H1 (cell line): ENCODE measurements at regions not wholly inside any gene's neighbourhood (a gene's known extent, or its start where the extent isn't known, plus 50 kb on each side); places are given as distances from the start of the nearest gene placed in this dataset.

Source experiments
- CTCF ChIA-PET: fragments of 300-600 bp; sonication (Branson Sonifier 250); formaldehyde crosslinking; loops from one replicate; lab custom pipeline; 2021; ENCODE audit not compliant: partially characterized antibody; lab: Charles Lee
- POLR2A ChIA-PET: fragments of 300-600 bp; sonication (Branson Sonifier 250); formaldehyde crosslinking; loops from one replicate; lab custom pipeline; 2021; ENCODE audit warnings: inconsistent platforms; ENCODE audit not compliant: partially characterized antibody; lab: Charles Lee
- DNase-seq, 2 experiments: peaks; one replicate each; pipeline versions ENCODE4 v3.0.0 to v3.0.0-alpha.2; 2010 to 2022; ENCODE audit warnings: low spot score in 2 of 2, low read depth in 1 of 2, mixed read lengths in 1 of 2
- FAIRE-seq: peaks from 2 replicates; lab custom pipeline; 2011; peaks lifted over from hg19 to GRCh38; lab: Jason Lieb, UNC
- H2AFZ ChIP-seq: 2 replicates; pipeline ENCODE4 v1.8.1; 2012; ENCODE audit warnings: low read length, inconsistent platforms
- H2AK5ac ChIP-seq: 2 replicates; pipeline ENCODE4 v1.6.1; 2013; ENCODE audit warnings: low read depth, low read length
- H2BK120ac ChIP-seq: replicated peaks from 2 replicates; pipeline ENCODE3; 2013; ENCODE audit warnings: low read depth, low read length, inconsistent platforms
- H2BK12ac ChIP-seq: 2 replicates; pipeline ENCODE4 v1.6.1; 2013; ENCODE audit warnings: low read depth, low read length
- H2BK15ac ChIP-seq: 2 replicates; pipeline ENCODE4 v1.6.1; 2013; ENCODE audit warnings: low read length
- H2BK20ac ChIP-seq: 2 replicates; pipeline ENCODE4 v1.6.1; 2013; ENCODE audit warnings: low read length
- H2BK5ac ChIP-seq: 2 replicates; pipeline ENCODE4 v1.6.1; 2013; ENCODE audit warnings: low read depth, low read length
- H3K14ac ChIP-seq: 2 replicates; pipeline ENCODE4 v1.6.1; 2013; ENCODE audit warnings: inconsistent platforms; ENCODE audit not compliant: insufficient read length
- H3K18ac ChIP-seq: 2 replicates; pipeline ENCODE4 v1.6.1; 2013; ENCODE audit warnings: low read length; ENCODE audit errors: extremely low read depth
- H3K23ac ChIP-seq: 2 replicates; pipeline ENCODE4 v1.6.1; 2013; ENCODE audit warnings: inconsistent platforms; ENCODE audit not compliant: insufficient read length
- H3K23me2 ChIP-seq: 2 replicates; pipeline ENCODE4 v1.6.1; 2013; ENCODE audit warnings: low read depth, low read length
- H3K27ac ChIP-seq: 2 replicates; pipeline ENCODE4 v1.6.1; 2011; ENCODE audit warnings: low read depth, low read length, inconsistent platforms
- H3K27me3 ChIP-seq, 4 experiments: replicated peaks in 1 of 4; 1 replicate in 1 of 4; 2 replicates in 3 of 4; pipeline versions ENCODE4 v1.6.1 to v1.8.1; 2011 to 2013; ENCODE audit warnings: low read length in 3 of 4, mild to moderate bottlenecking in 3 of 4, inconsistent platforms in 2 of 4, mixed read lengths in 2 of 4, moderate library complexity in 1 of 4; ENCODE audit not compliant: control insufficient read depth in 3 of 4, insufficient read depth in 3 of 4; ENCODE audit errors: extremely low read depth in 1 of 4
- H3K36me3 ChIP-seq, 4 experiments: 2 replicates each; pipeline versions ENCODE4 v1.6.1 to v1.8.1; 2011 to 2013; ENCODE audit warnings: mild to moderate bottlenecking in 4 of 4, low read length in 3 of 4, moderate library complexity in 2 of 4, control low read depth in 1 of 4, inconsistent platforms in 1 of 4; ENCODE audit not compliant: insufficient read depth in 4 of 4, control insufficient read depth in 2 of 4
- H3K4ac ChIP-seq: replicated peaks from 2 replicates; pipeline ENCODE3; 2013; ENCODE audit warnings: low read length, low read depth, mixed read lengths, inconsistent platforms; ENCODE audit not compliant: insufficient read length
- H3K4me1 ChIP-seq, 4 experiments: replicated peaks in 1 of 4; 1 replicate in 1 of 4; 2 replicates in 3 of 4; pipeline versions ENCODE4 v1.6.1 to v1.8.1; 2011 to 2013; ENCODE audit warnings: low read length in 3 of 4, inconsistent platforms in 2 of 4, mixed read lengths in 1 of 4; ENCODE audit not compliant: insufficient read depth in 4 of 4, control insufficient read depth in 3 of 4
- H3K4me2 ChIP-seq, 2 experiments: 2 replicates each; pipeline versions ENCODE4 v1.6.1 to v1.8.1; 2011 to 2013; ENCODE audit warnings: low read depth in 2 of 2, low read length in 2 of 2, control low read depth in 1 of 2, inconsistent platforms in 1 of 2, mild to moderate bottlenecking in 1 of 2; ENCODE audit not compliant: insufficient read depth in 1 of 2
- H3K4me3 ChIP-seq, 4 experiments: fragments of 200-600, 300-600 bp in 1 of 4; sonication (generic), shearing (Covaris generic), sonication (Bioruptor Twin) in 1 of 4; 2 replicates each; pipeline versions ENCODE4 v1.5.1 to v1.8.1; 2011 to 2016; ENCODE audit warnings: low read length in 4 of 4, low read depth in 3 of 4, control low read depth in 2 of 4, inconsistent platforms in 2 of 4, mild to moderate bottlenecking in 2 of 4, mixed read lengths in 1 of 4, moderate library complexity in 1 of 4; ENCODE audit not compliant: insufficient read depth in 2 of 4; ENCODE audit errors: extremely low read depth in 1 of 4
- H3K56ac ChIP-seq: replicated peaks from 2 replicates; pipeline ENCODE3; 2013; ENCODE audit warnings: low read depth, mild to moderate bottlenecking, mixed read lengths, low read length, inconsistent platforms; ENCODE audit not compliant: insufficient read length
- H3K79me1 ChIP-seq: 2 replicates; pipeline ENCODE4 v1.6.1; 2013; ENCODE audit warnings: low read depth, low read length, control low read depth
- H3K79me2 ChIP-seq, 2 experiments: 2 replicates each; pipeline versions ENCODE4 v1.6.1 to v1.8.1; 2012 to 2013; ENCODE audit warnings: low read length in 2 of 2, mild to moderate bottlenecking in 2 of 2, inconsistent platforms in 1 of 2; ENCODE audit not compliant: insufficient read depth in 2 of 2, control insufficient read depth in 1 of 2
- H3K9ac ChIP-seq, 4 experiments: replicated peaks in 1 of 4; 1 replicate in 1 of 4; 2 replicates in 3 of 4; pipeline versions ENCODE4 v1.6.1 to v1.8.1; 2011 to 2013; ENCODE audit warnings: low read depth in 3 of 4, low read length in 3 of 4, control low read depth in 2 of 4, mild to moderate bottlenecking in 2 of 4, moderate library complexity in 2 of 4, inconsistent platforms in 1 of 4; ENCODE audit errors: extremely low read depth in 1 of 4
- H3K9me3 ChIP-seq, 2 experiments: 2 replicates each; pipeline versions ENCODE4 v1.6.1 to v1.8.1; 2012 to 2013; ENCODE audit warnings: mild to moderate bottlenecking in 2 of 2, moderate library complexity in 2 of 2, control low read depth in 1 of 2, inconsistent platforms in 1 of 2, low read depth in 1 of 2, low read length in 1 of 2, mixed read lengths in 1 of 2; ENCODE audit not compliant: insufficient read depth in 2 of 2
- H4K20me1 ChIP-seq, 2 experiments: replicated peaks in 1 of 2; 2 replicates each; pipeline versions ENCODE3 to v1.8.1; 2011 to 2013; ENCODE audit warnings: inconsistent platforms in 2 of 2, low read length in 2 of 2, mild to moderate bottlenecking in 1 of 2; ENCODE audit not compliant: insufficient read depth in 2 of 2, control insufficient read depth in 1 of 2
- H4K5ac ChIP-seq: 2 replicates; pipeline ENCODE4 v1.6.1; 2013; ENCODE audit warnings: low read length, low read depth, mixed read lengths, inconsistent platforms; ENCODE audit not compliant: insufficient read length
- H4K8ac ChIP-seq: 2 replicates; pipeline ENCODE4 v1.8.0; 2013; ENCODE audit warnings: mild to moderate bottlenecking, moderate library complexity, low read length, inconsistent platforms; ENCODE audit not compliant: insufficient read depth; ENCODE audit errors: extremely low read depth
- H4K91ac ChIP-seq: replicated peaks from 2 replicates; pipeline ENCODE3; 2013; ENCODE audit warnings: low read length, mixed read lengths, inconsistent platforms; ENCODE audit not compliant: insufficient read length
- ASH2L ChIP-seq: fragments of 200-600, 300-600 bp; sonication (generic); IDR thresholded peaks from one replicate; pipeline ENCODE4 v1.7.1; 2017; ENCODE audit warnings: low read length
- BRCA1 ChIP-seq: IDR thresholded peaks from 2 replicates; pipeline ENCODE4 v1.6.1; 2012; ENCODE audit warnings: low read depth, low read length, improper control_type of control experiment
- CREB1 ChIP-seq: IDR thresholded peaks from 2 replicates; pipeline ENCODE4 v1.6.1; 2012; ENCODE audit warnings: inconsistent platforms
- GTF2F1 ChIP-seq: IDR thresholded peaks from 2 replicates; pipeline ENCODE4 v1.6.1; 2012; ENCODE audit warnings: low read depth, low read length, improper control_type of control experiment, borderline replicate concordance
- HDAC2 ChIP-seq, 2 experiments: fragments of 300-600 bp in 1 of 2; sonication (generic) in 1 of 2; IDR thresholded peaks; 2 replicates each; pipeline ENCODE4 v1.6.1; 2011 to 2012; ENCODE audit warnings: low read depth in 2 of 2, low read length in 2 of 2, mild to moderate bottlenecking in 2 of 2, moderate library complexity in 2 of 2, borderline replicate concordance in 1 of 2, inconsistent platforms in 1 of 2
- HDAC6 ChIP-seq: IDR thresholded peaks from one replicate; pipeline ENCODE4 v1.7.1; 2012; ENCODE audit warnings: low read depth, mild to moderate bottlenecking, inconsistent platforms, low read length, moderate library complexity
- KDM1A ChIP-seq: fragments of 200-600, 300-600 bp; sonication (generic); IDR thresholded peaks from 2 replicates; pipeline ENCODE4 v1.7.1; 2016; ENCODE audit warnings: mild to moderate bottlenecking, low read length, borderline replicate concordance
- KDM4A ChIP-seq: IDR thresholded peaks from one replicate; pipeline ENCODE4 v1.7.1; 2012; ENCODE audit warnings: low read depth, mild to moderate bottlenecking, moderate library complexity, low read length, inconsistent platforms; ENCODE audit not compliant: severe bottlenecking
- NRF1 ChIP-seq: IDR thresholded peaks from 2 replicates; pipeline ENCODE4 v1.6.1; 2011; ENCODE audit warnings: mild to moderate bottlenecking, low read depth, low read length, improper control_type of control experiment
- PHF8 ChIP-seq: fragments of 200-600 bp; sonication (generic); conservative IDR thresholded peaks from 2 replicates; pipeline ENCODE4 v1.7.1; 2012; ENCODE audit warnings: low read depth, mild to moderate bottlenecking, inconsistent platforms, low read length, moderate library complexity
- RFX5 ChIP-seq: IDR thresholded peaks from 2 replicates; pipeline ENCODE4 v1.6.1; 2011; ENCODE audit warnings: low read depth, low read length, improper control_type of control experiment, borderline replicate concordance
- SIX5 ChIP-seq: IDR thresholded peaks from 2 replicates; pipeline ENCODE4 v1.6.1; 2011; ENCODE audit warnings: mild to moderate bottlenecking, low read depth, low read length
- SRF ChIP-seq: IDR thresholded peaks from 2 replicates; pipeline ENCODE4 v1.6.1; 2011; ENCODE audit warnings: mild to moderate bottlenecking, low read depth, low read length, moderate library complexity
- TCF12 ChIP-seq: IDR thresholded peaks from 2 replicates; pipeline ENCODE4 v1.6.1; 2011; ENCODE audit warnings: low read depth, mild to moderate bottlenecking, low read length

DNA sequence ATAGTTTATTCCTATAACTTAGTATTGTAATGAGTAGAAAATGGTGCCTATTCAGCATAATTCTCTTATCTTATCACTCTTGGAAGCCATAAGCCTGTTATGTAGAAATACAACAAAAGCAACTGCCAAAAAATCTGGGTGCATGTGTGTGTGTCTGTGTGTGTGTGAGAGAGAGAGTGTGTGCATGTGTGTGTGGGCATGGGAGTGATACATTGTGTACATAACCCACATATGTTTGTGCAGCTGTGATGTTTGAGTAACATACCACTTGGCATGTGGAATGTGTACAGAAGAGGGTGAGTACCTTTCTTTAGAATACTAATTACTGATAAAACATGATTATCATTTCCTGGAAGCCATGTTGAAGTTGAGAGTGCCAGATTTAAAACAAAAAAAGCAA is 642.3 kb upstream of the SYT4 start:
- FAIRE-seq = no peak
- TF ChIP-seq NRF1 (no peak), TCF12 (no peak), ASH2L (no peak), KDM1A (no peak), CREB1 (no peak), HDAC2 (IDR thresholded peaks at IDR 0.05; ENCODE audit: borderline replicate concordance in 1 of 2, low read depth in 2 of 2, low read length in 2 of 2) (no peak), RFX5 (no peak), PHF8 (no peak), SIX5 (no peak), KDM4A (no peak), HDAC6 (no peak), SRF (no peak), BRCA1 (no peak), GTF2F1 (no peak)
- Histone ChIP-seq H3K4me2 (no peak overlapping the region), H2BK15ac (no peak overlapping the region), H2BK12ac (no peak overlapping the region), H4K20me1 (no peaks in the 10 kb centered on the region), H4K8ac (no peak overlapping the region), H3K18ac (no peak overlapping the region), H2BK5ac (no peak overlapping the region), H3K23ac (no peak overlapping the region), H3K56ac (no peak overlapping the region), H3K79me1 (no peaks in the 10 kb centered on the region), H2BK120ac (no peak overlapping the region), H2AFZ (no peak overlapping the region), H3K14ac (no peak overlapping the region), H3K4ac (no peak overlapping the region), H3K9me3 (no peaks in the 10 kb centered on the region), H3K36me3 (no peaks in the 10 kb centered on the region), H2AK5ac (no peak overlapping the region), H4K5ac (no peak overlapping the region), H4K91ac (no peak overlapping the region), H3K23me2 (no peaks in the 10 kb centered on the region), H3K27ac (no peak overlapping the region), H3K27me3 (no peaks in the 10 kb centered on the region), H2BK20ac (no peak overlapping the region), H3K79me2 (no peaks in the 10 kb centered on the region), H3K4me1 (peaks cover 0 to 8% (median under 1%) of the 10 kb centered on the region in 4 experiments; a peak in 1 of 7 replicates), H3K4me3 (no peak overlapping the region), H3K9ac (no peak overlapping the region)
- CTCF ChIA-PET = no interaction called here
- POLR2A ChIA-PET = interaction anchor here (0.7 kb wide), 1 partner anchor 655 kb away, joined by 3 read pairs; no protein-coding TSS in a partner anchor
- DNase-seq = no peak
